GM10266 (cell line): ENCODE measurements at regions not wholly inside any gene's neighbourhood (a gene's known extent, or its start where the extent isn't known, plus 50 kb on each side); places are given as distances from the start of the nearest gene placed in this dataset.

Experiments
- DNase-seq: peaks from one replicate; pipeline ENCODE4 v3.0.0; 2012; ENCODE audit errors: extremely low spot score
- CTCF ChIP-seq: IDR thresholded peaks from 2 replicates; pipeline ENCODE4 v1.5.1; 2012; ENCODE audit warnings: mild to moderate bottlenecking, low read depth; ENCODE audit not compliant: control insufficient read depth, insufficient read depth; ENCODE audit errors: missing control alignments

GRCh38 chr15:97446138-97446537 lies 514.4 kb upstream of the ARRDC4 start:
- TF ChIP-seq CTCF = no peak
- no peak for DNase-seq

GRCh38 chr15:97456521-97457202 lies 503.8 kb upstream of the ARRDC4 start:
- no peak for TF ChIP-seq CTCF
- no peak for DNase-seq

GRCh38 chr15:97457203-97457847 lies 503.2 kb upstream of the ARRDC4 start:
- no peak for DNase-seq
- no peak for TF ChIP-seq CTCF

- DNase-seq = no peak
- TF ChIP-seq CTCF = no peak
Observed at GRCh38 chr15:97459771-97460170, 500.7 kb upstream of the ARRDC4 start.

- DNase-seq = no peak
- no peak for TF ChIP-seq CTCF
Observed at GRCh38 chr15:97461226-97461625, 499.3 kb upstream of the ARRDC4 start.

GRCh38 chr15:97463696-97464095 lies 496.8 kb upstream of the ARRDC4 start:
- TF ChIP-seq CTCF = no peak

GRCh38 chr15:97470417-97470816 lies 490.1 kb upstream of the ARRDC4 start:
- DNase-seq = no peak
- no peak for TF ChIP-seq CTCF

More at GRCh38 chr15:97463696-97464095, 496.8 kb upstream of the ARRDC4 start:
- no peak for DNase-seq
